HG03520 (cell line): ENCODE measurements at regions not wholly inside any gene's neighbourhood (a gene's known extent, or its start where the extent isn't known, plus 50 kb on each side); places are given as distances from the start of the nearest gene placed in this dataset.

ENCODE experiments used
- ATAC-seq: cut with Tn5 transposase; IDR thresholded peaks from one replicate; pipeline ENCODE4 v1.9.1; 2021; ENCODE audit warnings: mild to moderate bottlenecking, moderate library complexity; ENCODE audit not compliant: unreplicated experiment

GRCh38 chr5:67490543-67491321 lies 294.1 kb upstream of the CD180 start:
- no peak for ATAC-seq

DNA sequence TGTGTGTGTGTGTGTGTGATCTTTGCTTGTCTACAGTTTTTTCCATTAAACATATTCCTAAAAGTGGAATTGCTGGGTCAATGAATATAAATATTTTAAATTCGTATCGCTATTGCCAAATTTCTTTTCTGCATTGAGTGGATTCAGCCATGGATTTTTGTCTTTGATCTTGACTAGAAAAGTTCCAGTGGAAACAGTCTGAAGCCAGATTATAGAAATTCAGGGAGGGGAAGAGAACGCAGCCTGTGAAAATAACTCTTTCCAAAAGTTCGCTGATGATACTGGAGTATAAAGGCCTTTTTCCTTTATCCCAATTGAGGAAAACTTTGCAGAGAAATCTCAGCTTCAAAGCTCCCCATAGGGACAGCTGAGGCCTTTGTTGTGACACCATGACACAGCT lies 292.3 kb upstream of the CD180 start:
- no peak for ATAC-seq

DNA sequence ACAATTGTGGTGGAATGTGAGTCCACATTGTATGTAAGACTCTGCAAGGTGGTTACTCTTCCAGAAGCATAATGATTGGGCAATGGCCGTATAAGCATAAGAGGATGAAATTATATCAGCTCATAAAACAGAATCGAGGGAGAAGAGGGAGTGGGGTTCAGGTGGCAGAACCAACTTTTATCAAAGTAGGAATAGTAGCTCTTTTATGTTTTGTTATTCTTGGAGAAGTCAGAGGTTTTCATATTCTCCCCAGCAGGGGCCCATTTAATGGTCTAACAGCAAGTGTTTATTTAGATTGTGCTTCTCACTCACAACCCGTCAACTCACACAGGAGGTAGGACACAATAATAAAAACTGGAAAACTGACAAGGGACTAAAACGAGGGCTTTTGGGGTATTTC lies 291.3 kb upstream of the CD180 start:
- ATAC-seq, result no peak

DNA sequence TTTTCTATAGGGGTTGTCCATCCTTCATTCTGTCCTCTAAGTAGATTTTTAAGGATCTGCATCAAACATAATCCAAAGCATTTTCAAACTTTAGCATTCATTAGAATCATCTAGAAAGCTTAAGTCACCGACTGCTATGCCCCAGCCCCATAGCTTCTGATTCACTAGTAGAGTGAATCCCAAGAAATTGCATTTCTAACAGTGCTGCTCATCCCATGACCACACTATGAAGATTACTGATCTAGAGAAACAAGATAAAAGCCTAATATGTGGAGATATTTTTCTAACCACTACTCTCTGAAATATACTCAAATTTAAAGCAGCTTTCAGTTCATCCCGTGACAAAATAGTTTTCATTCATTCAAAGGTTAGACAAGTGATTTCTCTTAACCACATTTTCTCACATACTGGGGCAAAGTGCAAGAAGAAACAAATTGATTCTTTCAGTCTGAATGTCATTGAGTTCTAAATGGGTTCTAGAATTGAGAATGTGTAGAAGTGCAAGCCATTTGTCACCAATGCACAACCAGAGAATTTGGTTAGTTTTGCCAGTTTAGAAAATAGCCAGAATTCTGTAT lies 286.9 kb upstream of the CD180 start:
- ATAC-seq, result no peak

GRCh38 chr5:67481362-67481761 lies 284.8 kb upstream of the CD180 start:
- ATAC-seq, result no peak

DNA sequence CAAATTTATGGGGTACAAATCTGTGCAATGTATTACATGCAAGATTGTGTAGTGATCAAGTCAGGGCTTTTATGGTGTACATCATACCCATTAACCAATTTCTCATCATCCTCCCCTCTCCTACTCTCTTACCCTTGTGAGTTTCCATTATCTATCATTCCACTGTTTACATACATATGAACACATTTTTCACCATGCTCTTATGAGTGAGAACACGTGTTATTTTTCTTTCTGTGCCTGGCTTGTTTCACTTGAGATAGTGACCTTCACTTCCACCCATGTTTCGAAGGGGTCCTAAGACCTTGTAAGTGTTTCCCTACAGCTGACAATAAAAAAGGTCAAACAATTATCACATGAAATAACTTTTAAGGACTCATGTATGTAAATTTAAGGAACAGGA lies 281.7 kb upstream of the CD180 start:
- no peak for ATAC-seq

- ATAC-seq, result no peak
These were observed 280.4 kb upstream of the CD180 start for GRCh38 chr5:67476995-67477394.

DNA sequence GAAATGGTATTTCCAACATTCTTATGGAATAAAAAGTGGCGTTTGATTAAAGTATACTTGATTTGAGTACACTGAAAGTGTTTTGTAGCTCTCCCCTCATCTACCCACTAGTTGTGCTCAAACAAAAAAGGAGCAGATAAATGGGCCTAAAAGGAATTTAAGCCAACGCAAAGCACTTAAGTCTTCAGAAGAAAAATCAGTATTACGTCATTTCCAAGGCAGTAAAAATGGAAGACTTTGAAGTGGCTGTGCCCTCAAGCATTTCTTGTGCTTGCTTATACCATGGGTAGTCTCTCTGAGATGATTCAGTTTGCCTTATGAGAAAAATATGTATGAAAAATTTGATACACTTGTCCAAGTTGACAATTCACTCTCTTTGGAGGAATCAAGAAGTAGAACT lies 279.9 kb upstream of the CD180 start:
- ATAC-seq, result no peak

GRCh38 chr5:67475489-67475888 lies 278.9 kb upstream of the CD180 start:
- ATAC-seq, result no peak

GRCh38 chr5:67474597-67475238 lies 278.1 kb upstream of the CD180 start:
- no peak for ATAC-seq

GRCh38 chr5:67467110-67467509 lies 270.5 kb upstream of the CD180 start:
- no peak for ATAC-seq

- ATAC-seq, result no peak
These were observed 269.1 kb upstream of the CD180 start for GRCh38 chr5:67465537-67466207.

GRCh38 chr5:67462147-67462546 lies 265.5 kb upstream of the CD180 start:
- ATAC-seq, result no peak

DNA sequence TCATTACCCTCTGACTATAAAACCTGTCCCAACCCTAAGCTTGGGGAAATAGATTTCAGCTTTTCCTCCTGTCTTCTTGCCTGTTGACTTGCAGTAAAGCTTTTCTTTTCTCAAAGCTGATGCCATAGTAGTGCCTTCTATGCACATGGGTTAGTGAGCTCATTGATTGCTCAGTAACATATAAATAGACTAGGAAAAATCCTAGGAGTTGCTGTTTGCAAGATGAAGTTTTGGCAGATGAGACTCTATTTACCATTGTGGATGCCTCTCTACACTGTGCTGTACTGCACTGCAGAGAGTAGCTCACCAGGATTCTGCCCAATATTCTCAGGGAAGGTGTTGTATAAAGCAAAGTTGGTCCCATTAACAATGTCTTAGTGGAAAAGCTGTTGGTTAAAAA lies 262.7 kb upstream of the CD180 start:
- no peak for ATAC-seq

- ATAC-seq, result no peak
These were observed 259.4 kb upstream of the CD180 start for GRCh38 chr5:67455970-67456369.

DNA sequence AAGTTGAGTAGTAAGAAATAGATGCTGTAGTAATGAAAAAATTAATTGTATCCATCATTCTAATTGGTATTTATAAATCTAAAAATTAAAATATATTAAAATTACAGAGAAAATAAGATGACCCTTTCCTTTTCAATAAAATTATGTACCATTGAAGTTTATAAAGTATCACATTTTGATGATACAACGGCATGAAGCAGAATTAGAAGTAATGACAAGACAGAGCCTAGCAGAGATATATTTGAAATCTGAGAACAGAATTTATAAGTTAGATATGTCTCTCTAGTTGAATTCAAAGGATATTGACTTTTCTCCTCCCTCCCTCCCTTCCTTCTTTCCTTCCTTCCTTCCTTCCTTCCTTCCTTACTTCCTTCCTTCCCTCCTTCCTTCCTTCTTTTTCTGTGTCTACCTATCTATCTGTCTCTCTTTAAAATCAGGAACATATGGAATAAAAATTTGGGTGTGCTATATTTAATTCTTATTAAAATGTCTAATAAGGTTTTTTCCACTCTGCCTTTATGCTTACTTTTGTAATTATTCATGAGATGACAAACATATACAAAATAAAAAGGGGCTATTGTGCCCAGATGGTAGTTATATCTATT lies 258.5 kb upstream of the CD180 start:
- no peak for ATAC-seq

- ATAC-seq, result no peak
These were observed 256.7 kb upstream of the CD180 start for GRCh38 chr5:67453111-67453905.

DNA sequence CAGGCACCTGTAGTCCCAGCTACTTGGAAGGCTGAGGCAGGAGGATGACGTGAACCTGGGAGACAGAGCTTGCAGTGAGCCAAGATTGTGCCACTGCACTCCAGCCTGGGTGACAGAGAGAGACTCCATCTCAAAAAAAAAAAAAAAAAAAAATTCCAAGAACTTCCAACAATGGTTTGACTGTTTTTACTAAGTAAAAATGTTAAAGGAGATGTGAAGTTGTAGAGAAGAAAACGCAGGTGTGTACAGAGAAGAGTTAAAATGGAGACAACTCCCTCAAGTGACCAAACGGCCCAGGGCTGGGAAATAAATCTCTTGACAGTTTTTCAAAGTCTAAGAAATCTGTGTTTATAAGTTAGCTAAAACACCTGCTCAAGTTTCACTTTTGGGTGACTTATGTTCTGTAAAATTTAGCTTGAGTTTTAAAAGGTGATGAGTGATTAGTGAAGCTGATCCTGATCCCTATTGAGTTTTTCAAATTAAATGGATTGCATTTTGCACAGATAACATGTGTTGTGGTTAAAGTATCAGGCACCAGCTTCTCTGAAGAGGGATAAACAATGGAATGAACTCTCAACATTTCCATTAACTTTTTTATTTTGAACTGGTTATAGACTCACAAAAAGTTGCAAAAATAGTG lies 255.2 kb upstream of the CD180 start:
- no peak for ATAC-seq

GRCh38 chr5:67447732-67448131 lies 251.1 kb upstream of the CD180 start:
- no peak for ATAC-seq
